ENCODE measurements at regions not wholly inside any gene's neighbourhood (a gene's known extent, or its start where the extent isn't known, plus 50 kb on each side); places are given as distances from the start of the nearest gene placed in this dataset.
"Not testable (repeated sequence)": the region's sequence is repeated elsewhere in the genome, so short reads cannot be mapped to it uniquely, and the experiment has no call there.

DNA sequence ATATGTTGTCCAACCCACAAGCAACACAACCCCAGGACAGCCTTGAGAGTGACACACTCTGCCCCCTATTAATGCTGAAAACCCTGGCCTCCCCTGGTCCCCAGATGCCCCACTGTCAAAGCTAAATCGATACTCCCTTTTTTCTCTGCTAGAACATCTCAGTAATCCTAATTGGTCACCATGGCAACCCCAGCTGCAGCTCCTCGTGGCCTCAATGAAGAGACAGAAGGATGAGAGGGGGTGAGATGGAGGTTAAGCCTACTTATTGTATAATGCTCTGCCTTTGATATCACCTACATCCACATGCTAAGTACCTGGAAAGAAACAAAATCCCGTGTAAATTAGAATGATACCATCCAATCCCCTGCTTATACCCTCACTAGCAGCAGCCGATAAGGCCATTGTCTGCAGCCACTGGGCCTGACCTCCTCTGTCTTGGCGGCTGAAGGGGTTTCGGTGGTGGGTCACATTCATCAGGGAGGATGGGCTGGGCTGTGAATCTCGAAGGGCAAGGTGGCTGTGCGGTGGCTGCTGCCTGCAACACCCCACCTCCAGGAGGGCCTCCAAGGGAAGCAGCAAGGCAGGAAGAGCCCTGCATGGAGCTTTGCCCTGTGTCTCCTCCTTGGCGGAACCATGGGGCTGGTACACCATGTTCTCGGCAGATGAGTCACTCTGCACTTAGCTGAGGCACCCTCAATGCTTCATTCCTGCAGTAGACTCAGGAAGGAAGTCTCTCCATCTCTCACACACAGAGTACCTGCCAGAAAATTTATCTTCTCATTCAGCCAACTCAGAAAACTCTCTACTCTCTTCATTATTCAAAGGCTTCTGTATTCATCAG, 399.5 kb downstream of the BUD13 start:
- Histone ChIP-seq H3K4me1 (no peaks in the 10 kb centered on the region), H3K36me3 (no peaks in the 10 kb centered on the region), H3K27ac (no peak overlapping the region), H3K27me3 (peaks cover 0 to 2% of the 10 kb centered on the region in 2 donors), H3K9me3 (no peaks in the 10 kb centered on the region), H3K4me3 (no peak overlapping the region)
- TF ChIP-seq, protein P1, sequence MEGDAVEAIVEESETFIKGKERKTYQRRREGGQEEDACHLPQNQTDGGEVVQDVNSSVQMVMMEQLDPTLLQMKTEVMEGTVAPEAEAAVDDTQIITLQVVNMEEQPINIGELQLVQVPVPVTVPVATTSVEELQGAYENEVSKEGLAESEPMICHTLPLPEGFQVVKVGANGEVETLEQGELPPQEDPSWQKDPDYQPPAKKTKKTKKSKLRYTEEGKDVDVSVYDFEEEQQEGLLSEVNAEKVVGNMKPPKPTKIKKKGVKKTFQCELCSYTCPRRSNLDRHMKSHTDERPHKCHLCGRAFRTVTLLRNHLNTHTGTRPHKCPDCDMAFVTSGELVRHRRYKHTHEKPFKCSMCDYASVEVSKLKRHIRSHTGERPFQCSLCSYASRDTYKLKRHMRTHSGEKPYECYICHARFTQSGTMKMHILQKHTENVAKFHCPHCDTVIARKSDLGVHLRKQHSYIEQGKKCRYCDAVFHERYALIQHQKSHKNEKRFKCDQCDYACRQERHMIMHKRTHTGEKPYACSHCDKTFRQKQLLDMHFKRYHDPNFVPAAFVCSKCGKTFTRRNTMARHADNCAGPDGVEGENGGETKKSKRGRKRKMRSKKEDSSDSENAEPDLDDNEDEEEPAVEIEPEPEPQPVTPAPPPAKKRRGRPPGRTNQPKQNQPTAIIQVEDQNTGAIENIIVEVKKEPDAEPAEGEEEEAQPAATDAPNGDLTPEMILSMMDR (IDR thresholded peaks at IDR 0.05) = no peak
- intact Hi-C loops (cut with DNase I; ENCODE audit: low total_unique reads) = no loop called here
- DNase-seq = no peak

DNA sequence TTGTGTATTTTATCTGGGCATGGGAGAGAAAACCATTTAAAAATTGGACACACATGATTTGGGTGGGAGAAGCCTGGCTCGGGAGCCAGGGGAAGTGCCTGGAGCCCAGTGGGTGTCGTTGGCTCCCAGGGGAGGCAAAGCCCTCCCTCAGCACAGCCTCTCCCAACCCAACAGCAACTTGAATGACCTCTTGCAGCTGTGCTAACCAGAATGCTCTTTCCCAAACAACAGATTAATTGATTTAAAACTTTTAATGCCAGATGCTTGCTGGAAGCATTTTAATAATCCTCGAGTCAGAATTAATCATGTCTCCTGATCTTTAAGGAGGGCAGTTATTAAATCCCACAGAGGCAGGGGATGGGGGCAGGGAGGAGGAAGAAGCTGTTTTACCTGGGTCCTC, 401.6 kb downstream of the BUD13 start:
- intact Hi-C loops (cut with DNase I; ENCODE audit: low total_unique reads) = no loop called here
- Histone ChIP-seq H3K4me1 (no peaks in the 10 kb centered on the region), H3K4me3 (no peak overlapping the region)

DNA sequence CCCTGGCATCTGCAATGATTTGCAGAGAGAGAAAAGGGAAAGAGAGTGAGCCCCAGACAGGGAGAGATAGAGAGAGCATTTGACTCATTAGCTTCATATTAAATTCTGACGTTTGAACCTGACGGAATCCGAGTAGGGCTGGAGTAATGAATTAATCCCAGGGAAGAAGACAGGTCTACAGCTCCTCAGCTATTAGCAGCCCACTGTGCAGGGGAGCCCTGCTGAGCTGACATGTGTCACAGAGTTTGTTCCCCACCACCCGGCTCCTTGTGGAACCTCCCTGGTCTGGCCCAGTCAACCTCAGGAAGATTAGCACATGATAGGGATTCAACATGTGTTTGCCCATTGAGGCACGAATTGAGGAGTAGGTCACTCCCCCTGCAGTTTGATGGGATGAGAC, 404.0 kb downstream of the BUD13 start:
- no peaks in the 10 kb centered on the region for H3K27me3 ChIP-seq
- intact Hi-C loops (cut with DNase I; ENCODE audit: low total_unique reads) = no loop called here
- no peaks in the 10 kb centered on the region for H3K36me3 ChIP-seq
- DNase-seq = no peak
- no peaks in the 10 kb centered on the region for H3K4me1 ChIP-seq
- no peak overlapping the region for H3K27ac ChIP-seq
- TF ChIP-seq, protein P1 (IDR thresholded peaks at IDR 0.05) = no peak
- no peaks in the 10 kb centered on the region for H3K9me3 ChIP-seq
- no peak overlapping the region for H3K4me3 ChIP-seq

More for the DNA sequence above, 401.6 kb downstream of the BUD13 start:
- H3K9me3 ChIP-seq = no peaks in the 10 kb centered on the region
- TF ChIP-seq, protein P1 (IDR thresholded peaks at IDR 0.05) = no peak
- H3K27ac ChIP-seq = no peak overlapping the region
- H3K27me3 ChIP-seq = no peaks in the 10 kb centered on the region
- no peaks in the 10 kb centered on the region for H3K36me3 ChIP-seq
- no peak for DNase-seq

DNA sequence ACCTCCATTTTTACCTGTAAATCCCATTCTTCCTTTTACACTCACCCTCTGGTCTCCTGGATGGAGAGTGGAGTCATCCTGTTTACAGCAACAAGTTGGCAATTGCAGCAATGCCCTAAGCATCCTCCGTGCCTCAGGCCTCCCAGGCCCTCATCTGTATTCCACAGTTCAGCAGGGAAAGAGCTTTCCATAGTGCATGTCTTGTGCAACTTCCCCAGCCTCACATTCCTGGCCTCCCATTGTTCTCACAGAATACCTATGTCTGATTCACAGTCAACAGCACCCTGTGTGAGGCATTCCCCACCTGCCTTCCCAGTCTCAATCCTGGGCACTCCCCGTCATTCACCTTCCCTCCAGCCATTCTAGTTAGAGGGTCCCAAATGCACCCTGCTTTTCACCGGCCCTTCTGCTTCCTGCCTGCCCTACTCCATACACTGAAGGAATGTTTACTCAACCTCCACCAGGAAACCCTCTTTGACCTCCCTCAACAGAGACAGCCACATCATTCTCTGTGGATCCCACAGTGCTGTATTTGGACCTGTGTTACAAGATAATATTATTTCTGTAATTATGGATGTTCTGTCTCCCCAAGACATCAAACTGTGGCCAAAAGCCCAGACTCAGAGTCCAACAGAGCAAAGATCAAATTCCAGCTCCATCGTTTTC, 405.7 kb downstream of the BUD13 start:
- Histone ChIP-seq H3K4me3 (no peak overlapping the region), H3K27me3 (no peaks in the 10 kb centered on the region), H3K9me3 (no peaks in the 10 kb centered on the region), H3K4me1 (no peaks in the 10 kb centered on the region), H3K27ac (no peak overlapping the region), H3K36me3 (no peaks in the 10 kb centered on the region)
- TF ChIP-seq, protein P1 (IDR thresholded peaks at IDR 0.05) = no peak
- intact Hi-C loops (cut with DNase I; ENCODE audit: low total_unique reads) = no loop called here
- no peak for DNase-seq

DNA sequence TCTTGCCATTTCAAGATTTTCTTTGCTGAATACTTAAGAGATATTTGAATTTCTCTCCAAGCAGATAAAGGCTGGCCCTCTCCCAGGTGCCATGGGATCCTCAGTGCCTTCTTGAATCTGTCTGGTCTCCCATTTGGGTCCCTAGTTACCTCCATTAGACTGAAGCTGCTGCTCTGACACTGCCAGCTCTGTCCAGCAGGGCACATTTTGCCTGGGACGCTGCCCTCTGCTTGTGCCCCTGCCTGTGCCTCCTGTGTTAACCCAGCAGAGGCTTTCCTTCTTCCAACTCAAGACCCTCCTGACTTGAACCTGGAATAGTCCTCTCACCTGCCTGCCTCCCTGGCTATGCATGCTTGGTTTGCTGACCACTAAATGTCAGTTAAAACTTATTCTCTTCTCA, 406.3 kb downstream of the BUD13 start:
- no peaks in the 10 kb centered on the region for H3K4me1 ChIP-seq
- H3K9me3 ChIP-seq = no peaks in the 10 kb centered on the region
- DNase-seq = no peak
- no peaks in the 10 kb centered on the region for H3K27me3 ChIP-seq
- H3K27ac ChIP-seq = no peak overlapping the region
- H3K4me3 ChIP-seq = no peak overlapping the region
- intact Hi-C loops (cut with DNase I; ENCODE audit: low total_unique reads) = no loop called here
- no peaks in the 10 kb centered on the region for H3K36me3 ChIP-seq
- TF ChIP-seq, protein P1 (IDR thresholded peaks at IDR 0.05) = no peak

DNA sequence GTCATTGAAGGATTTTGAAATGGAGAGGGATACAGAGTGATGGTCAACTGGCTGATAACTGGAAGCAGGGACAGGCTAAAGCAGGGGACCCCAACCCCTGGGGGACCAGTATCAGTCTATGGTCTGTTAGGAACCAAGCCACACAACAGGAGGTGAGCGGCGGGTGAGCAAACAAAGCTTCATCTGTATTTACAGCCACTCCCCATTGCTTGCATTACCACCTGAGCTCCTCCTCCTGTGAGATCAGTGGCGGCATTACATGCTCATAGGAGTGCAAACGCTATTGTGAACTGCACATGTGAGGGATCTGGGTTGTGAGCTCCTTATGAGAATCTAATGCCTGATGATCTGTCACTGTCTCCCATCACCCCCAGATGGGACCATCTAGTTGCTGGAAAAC, 407.9 kb downstream of the BUD13 start:
- H3K4me3 ChIP-seq; H3K9me3 ChIP-seq; intact Hi-C loops (cut with DNase I; ENCODE audit: low total_unique reads); H3K36me3 ChIP-seq; H3K27ac ChIP-seq; H3K4me1 ChIP-seq; H3K27me3 ChIP-seq; DNase-seq: not testable (repeated sequence)
